SW480 (cell line): ENCODE measurements at regions not wholly inside any gene's neighbourhood (a gene's known extent, or its start where the extent isn't known, plus 50 kb on each side); places are given as distances from the start of the nearest gene placed in this dataset.

Source experiments
- DNase-seq: peaks from one replicate; pipeline ENCODE4 v3.0.0-alpha.2; 2016; ENCODE audit warnings: low spot score

DNA sequence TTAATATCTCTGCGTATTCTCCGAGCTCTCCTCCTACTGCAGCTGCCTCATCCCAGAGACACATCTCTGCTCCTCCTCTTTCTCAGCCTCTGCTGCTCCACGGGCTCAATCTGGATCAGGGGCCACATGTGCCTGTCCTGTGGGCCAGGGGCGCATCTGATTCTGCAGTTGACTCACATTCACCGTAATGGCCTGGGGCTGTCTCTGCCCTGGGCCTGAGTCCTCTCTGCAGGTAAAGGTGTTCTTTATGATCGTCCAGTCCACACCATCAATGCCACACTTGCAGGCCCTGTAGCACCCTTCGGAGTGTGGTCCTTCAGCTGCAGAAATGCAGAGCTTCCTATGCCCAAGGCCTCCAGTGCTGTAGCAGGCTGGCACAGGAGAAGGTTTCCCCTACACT, 154.5 kb downstream of the OAT start:
- no peak for DNase-seq

DNA sequence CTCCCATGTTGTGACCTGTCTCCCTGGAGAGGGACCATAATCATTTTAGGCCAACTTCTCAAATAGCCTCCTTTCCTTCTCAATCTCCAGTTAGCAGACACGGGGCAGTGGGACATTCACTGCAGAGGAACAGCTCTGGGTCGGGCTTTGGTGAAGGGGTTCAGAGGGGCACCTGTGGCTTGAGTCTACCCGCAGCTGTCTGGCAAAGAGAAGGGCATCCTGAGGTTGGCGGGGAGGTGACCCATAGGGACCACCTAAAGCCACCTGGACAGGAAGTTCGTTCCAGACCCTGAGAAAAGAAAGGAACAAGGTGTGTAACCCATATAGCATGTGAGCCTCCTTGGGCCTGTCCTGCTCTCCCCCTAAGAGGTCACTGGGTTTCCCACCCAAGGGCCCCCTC, 155.0 kb downstream of the OAT start:
- no peak for DNase-seq

DNA sequence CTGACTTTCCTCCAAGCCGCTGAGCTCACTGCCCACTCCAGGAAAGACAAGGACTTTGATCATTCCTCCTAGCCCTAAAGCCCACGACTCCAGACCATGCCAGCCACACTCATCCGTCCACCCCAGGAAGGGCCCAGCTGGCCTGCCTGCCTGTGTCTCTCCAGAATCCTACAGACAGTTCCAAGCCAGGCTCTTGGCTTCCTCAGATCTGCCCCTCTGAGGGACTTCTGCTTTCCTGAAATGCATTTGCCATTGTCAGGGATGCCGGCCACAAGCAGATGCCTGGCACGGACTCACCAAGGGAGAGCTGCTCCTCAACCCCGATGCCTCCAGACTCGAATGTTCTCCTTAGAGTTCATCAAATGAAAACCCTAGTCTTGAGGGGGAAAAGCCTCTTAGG, 155.8 kb downstream of the OAT start:
- no peak for DNase-seq

DNA sequence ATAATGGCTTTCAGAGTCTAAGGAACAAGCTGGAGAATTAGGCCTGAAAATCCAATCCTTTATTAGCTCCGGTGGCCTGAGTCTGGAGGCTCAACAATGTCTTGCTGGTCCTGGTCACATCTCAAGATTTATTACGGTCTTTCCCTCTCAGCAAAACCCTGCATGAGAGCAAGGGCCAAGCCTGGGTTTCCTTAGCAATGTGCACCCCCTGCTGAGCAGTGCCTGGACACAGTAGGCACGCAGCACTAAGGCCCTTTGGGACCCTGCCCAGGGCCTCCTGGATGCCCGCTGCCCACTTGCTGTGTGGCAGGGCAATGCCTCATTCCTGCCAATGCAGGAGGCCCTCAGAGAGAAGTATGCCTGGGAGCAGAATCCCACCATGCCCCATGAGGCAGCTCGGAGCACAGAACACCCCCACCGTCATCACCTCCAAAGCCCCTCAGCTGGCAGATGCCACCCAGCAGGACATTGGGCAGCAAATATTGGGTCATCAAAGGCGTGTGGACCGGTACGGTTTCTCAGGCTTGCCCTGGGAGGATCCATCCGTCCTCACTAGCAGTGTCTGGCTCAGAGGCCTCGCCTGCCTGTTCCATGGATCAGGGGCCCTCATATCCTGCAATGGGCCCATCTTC, 156.4 kb downstream of the OAT start:
- DNase-seq: no peak

DNA sequence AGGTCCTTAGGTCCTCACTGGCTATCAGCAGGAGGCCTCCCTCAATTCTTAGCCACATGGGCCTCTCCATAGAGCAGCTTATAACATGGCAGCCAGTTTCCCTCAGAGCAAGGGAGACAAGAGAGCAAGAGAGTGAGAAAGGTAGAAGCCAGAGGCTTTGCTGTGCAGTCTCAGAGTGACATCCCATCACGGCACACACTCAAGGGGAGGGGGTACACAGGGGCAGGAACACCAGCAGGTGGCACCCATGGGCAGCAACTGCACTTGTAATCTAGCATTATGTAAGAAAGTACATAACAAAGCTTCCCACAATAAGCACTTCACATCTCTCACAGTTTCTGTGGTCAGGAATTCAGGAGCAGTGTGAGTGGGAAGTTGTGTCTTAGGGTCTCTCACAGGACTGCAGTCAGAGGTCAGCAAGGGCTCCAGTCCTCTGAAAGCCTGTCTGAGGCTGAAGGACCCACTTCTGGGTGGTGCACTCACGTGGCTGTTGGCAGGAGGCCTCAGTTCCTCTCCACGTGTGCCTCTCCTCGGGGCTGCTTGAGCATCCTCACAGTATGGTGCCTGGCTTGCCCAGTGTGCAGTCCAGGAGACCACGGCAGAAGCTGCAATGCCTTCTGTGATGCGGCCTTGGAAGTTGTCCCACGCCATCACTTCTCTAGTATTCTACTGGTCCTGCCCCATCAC, 159.4 kb downstream of the OAT start:
- peak; percentile 2 for DNase-seq

DNA sequence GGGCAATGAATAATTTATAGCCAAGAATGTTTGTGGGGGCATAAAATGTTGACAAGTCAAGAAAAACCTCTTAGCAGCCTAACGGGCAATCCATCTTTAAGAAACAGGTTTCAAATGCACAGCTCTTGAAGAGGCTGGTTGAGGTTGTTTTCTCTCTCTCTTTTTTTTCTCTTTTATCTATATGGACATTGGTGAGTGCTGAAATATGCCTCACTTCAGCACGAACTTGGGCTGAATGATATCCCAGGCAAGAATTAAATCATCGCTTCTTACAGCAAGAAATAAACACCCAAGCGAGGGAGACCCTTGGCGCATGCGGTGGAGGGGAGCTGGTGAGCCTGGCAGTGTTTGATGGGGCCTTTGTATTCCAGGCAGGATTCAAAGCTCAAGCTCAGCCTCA, 160.9 kb downstream of the OAT start:
- no peak for DNase-seq

DNA sequence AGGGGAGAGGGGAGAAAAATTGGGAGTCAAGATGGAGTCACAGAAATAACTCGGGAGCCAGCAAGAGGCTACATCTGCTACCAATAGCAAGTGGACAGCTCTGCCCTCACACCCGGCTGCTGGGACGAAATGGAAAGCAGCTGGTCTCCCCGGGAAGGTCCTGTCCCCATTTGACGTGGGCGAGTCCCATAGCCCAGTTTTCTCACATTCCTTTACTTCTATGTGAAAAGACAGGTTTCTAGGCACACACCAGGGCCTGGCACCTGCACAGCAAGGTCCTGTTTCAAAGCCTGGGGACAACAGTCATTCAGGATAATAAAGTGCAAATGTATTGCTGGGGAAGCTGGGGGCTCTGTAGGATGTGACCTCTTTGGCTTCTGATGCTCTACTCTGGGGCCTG, 162.6 kb downstream of the OAT start:
- no peak for DNase-seq

DNA sequence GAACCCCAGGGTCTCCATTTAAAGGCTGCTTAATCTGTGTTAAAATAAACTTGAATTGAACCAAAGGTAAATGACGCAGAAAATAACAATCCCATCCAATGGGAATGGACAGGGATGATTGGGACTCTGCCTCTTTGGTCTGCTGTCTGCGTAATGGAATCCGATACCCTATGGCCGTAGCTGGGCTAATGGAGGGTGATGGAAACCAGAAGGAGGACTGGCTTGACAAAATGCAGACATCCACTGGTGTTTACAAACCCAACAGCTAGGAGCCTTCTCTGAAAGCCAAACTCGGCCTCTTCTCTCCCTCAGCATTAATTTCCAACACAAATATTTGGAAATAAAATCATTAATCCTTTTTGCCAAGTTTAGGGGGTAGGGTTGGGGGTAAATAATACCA, 162.2 kb upstream of the CHST15 start:
- DNase-seq: no peak

DNA sequence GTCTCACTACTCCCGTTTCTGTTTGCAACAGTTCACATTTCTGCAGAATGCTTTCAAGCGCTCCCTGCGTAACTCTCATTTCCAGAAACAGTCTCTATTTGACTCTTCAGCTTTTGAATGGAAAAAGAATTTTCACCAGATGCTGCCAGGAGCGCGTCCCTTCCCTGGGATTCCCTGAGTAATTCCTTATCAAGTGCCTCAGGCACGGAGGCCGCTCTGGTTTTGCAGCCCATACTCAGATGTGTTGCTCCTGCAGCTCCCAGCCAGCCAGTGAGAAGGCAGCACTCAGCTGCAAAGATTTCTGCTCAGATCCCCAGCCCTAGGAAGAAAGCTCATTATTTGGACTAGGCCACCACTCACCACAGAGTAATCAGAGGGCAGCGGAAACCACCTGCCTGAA, 161.1 kb upstream of the CHST15 start:
- no peak for DNase-seq

DNA sequence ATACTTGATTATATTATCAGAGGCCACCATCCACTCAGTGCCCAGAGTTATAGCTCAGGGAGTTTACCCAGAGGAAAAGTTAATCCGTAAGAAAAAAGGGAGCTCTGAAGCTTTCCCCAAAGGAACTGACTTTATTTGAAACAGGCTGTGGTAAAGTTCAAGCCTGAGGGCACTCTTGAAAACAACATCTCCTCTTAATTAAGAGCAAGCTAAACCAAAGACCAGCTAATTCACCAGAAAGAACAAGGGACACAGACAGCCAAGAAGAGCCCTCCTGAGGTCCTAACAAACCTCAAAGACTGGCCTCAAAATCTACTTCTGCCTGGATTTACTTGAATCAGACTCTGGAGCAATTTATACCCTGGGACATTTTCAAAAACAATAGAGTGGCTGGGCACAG, 159.6 kb upstream of the CHST15 start:
- no peak for DNase-seq

DNA sequence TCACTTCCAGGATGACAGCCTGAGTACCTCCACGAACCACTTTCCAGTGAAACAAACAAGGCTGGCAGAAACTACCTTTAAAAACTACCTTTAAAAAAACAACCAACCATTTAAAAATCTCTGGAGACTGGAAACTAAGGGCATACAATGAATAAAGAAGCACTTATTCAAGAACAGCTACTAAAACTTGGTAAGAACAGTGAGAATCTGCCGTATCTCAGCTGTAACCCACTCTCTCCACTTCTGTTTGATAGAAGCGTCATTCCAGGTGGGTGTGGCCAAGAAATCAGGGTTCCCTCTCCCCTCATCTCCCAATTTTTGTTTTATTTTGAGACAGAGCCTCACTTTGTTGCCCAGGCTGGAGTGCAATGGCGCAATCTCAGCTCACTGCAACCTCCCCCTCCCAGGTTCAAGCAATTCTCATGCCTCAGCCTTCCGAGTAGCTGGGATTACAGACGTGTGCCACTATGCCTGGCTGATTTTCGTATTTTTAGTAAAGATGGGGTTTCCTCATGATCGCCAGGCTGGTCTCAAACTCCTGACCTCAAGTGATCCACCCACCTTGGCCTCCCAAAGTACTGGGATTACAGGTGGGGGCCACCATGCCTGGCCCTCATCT, 158.8 kb upstream of the CHST15 start:
- DNase-seq: no peak

DNA sequence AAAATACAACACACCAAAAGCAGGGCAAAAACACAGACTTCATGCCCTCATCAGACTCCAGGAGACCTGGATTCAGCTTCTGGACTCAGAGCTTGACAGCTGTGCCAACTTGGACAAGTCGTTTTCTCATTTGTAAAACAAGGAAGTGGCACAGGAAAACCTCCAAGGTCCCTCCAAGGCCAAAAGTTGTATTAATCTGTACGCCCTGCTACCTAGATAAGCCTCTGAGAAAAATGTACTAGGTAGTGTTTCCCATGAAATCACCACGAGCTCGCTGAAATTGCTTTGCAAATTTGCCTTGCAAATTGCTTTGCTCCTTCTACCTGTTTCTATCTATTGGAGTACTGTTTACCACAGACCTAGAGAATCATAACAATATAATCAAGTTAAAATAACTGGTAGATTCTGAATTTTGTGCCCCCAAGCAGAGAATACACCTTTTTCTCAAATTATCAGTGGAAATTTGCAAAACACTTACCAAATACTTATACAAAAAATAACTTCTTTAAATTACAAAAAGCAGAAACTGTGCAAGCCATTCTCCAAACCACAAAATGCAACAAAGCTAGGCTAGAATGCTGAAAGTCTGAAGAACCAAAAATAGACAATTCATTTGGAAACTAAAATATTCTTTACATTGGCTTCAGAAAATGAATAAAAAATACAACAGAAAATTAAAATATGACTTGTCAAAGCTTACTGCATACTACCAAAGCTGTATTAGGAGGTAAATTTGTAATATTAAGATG, 158.1 kb upstream of the CHST15 start:
- no peak for DNase-seq

DNA sequence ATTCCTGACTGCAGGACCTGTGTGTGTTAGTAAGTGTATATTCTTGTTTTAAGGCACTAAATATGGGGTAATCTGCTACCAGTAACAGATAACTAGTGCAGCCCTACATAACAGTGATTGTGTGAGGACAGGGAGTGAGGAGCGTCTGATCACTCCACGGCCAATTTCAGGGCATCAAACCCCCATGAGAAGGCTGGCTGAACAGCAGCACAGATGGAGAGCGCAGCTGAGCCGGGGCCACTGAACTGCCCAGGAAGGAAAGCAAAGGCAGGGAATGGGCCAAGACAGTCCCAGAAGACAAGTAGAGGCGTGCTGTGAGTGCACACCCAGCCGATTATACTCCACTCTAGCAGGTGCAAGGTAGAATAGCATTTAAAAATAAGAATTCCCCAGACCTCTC, 157.1 kb upstream of the CHST15 start:
- no peak for DNase-seq

DNA sequence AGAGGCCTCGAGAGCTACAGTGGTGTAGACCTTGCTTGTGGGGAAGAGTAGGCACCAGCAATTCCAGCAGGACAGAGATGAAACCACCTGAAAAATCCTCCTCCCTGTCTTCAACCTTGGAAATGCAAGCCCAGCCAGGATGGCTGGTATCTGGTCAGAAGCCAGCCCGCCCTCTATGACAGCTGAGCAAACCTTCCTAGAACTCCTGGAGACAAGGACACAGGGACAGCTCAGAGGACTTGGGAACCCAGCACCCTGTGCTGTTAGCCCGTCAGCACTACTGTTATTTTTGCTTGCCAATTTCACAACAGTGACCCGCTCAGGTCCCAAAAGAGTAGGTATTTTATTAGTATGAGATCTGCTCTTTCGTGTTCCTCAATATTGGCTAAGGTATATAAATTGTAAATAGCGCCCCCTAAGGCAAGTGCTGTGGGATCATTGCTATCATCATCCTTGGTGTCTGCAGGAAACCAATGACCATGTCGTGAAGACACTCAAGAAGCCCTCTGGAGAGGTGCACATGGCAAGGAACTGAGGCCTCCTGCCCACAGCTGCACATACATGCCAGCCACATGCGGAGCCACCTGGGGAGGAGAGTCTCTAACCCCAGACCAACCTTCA, 156.5 kb upstream of the CHST15 start:
- no peak for DNase-seq

DNA sequence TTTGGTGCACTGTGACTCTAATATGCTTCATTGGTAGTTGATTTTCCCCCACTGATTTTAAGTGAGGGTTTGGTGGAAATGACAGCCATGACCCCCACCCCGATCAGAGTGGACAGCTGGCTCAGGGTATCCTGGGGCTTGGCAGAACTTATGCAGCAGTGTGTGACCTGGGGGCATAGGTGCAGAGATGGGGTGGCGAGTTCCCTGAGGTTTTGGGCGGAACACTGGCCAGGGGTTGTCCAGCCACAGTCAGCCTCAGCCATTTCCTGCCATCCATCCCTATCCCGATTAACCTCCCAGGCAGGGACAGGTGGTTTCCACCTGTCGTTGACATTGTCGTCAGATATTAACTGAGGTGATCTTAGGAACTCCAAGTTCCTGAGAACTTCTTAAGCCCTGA, 155.8 kb upstream of the CHST15 start:
- DNase-seq: no peak

DNA sequence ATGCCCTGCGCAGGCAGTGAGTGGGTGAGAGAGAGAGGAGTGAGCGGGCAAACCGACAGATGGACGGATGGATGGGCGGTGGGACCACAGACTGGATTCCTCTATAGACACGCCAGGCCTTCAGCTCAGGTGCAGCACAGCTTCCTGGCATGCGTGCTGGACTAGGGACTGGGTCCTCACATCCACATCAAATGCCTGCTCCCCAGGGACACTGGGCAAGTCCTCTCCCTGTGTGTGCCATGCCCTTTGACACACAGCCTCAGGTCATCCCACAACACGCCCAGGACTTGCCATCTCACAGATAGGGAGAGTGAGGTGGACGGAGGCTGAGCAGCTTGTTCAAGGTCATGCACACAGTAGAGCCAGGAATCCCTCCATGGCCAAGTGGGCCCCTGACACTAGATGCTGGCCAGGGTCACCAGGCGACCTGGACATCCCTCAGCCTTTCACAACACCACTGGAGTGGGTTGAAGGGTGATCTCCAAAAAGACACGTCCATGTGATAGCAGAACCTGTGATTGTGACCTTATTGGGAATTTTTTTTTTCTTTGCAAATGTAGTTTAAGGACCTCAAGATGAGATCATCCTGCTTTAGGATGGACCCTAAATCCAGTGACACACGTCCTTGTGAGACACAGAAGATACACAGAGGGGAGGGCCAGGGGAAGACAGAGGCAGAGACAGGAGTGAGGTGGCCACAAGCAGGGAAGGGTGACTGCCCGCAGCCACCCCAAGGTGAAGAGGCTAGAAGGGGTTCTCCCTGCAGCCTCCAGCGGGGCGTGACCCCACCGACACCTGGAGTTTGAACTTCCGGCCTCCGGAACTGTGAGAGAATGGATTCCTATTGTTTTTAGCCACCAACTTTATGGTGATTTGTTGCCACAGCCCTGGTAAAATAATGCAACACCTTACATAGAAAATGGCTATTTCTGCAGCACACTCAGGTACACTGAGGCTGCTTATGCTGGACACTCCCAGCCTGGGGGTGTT, 155.0 kb upstream of the CHST15 start:
- no peak for DNase-seq

DNA sequence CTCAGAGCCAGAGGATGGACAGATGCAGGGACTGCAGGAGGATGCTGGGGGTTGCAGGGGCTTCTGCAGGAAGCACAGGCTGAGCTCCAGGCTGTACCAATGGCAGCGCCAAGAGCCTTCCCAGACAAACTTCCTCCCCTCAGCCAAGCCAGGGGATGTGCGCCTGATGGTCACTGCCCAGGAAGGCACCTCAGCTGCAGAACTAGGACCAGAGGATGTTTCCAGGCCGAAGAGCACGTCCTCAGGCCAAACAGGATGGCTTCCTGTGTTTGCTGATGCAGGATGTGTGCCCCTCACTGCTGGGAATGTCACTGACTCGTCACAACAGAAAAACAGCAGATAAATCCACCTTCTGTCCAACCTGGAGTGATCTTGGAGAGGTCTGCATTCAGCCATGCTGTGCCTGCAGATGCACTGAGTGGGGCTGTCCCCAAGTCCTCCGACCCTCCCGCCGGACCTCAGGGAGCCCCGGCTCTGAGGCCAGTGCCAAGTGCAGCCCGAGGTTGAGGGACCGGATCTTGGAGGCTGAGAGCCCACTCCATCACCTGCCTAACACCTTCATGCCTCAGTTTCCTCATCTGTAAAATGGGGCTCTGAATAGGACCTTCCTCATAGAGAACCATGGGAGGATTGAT, 152.5 kb upstream of the CHST15 start:
- no peak for DNase-seq

DNA sequence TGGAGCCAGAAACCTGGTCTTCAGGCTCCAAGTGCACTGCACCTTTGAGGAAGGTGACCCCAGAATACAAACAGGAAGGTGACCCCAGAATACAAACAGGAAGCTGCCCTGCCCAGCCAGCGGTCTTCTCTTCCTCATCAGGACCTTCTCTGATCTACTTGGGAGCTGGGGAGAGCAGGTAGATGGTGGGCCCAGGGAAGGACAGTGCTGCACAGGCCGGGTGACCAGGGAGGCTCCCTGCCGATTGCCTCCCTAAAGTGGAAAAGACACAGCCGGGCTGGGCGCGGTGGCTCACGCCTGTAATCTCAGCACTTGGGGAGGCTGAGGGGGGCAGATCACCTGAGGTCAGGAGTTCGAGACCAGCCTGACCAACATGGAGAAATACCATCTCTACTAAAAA, 151.8 kb upstream of the CHST15 start:
- no peak for DNase-seq

DNA sequence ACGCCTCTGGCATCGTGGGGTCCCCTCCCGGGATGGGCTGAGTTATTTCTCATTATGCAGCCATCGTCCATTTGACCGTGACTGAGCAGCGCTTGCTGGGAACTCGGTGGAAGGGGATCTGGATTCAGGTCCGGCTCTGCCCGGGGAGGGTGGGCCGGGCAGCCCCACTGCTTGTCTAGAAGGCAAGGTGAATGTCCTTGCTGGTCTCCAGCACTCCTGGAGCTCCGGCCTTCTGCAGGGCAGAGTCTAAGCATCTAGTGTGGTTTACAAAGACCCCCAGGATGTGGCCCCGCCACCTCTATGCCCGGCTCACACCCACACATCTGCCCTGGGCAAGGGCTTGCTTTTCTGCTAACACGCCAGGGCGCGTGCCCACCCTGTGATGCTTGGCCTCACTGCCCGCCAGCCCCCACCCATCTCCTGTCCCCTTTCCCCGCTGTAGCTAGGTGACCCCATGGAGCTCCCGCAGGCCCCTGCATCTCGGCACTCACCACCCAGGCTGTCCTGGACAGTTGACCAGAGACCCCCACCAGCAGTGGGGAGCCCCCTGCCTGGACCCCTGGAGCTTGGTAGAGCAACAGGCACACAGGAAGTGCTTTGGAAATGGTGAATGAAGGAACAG, 151.0 kb upstream of the CHST15 start:
- DNase-seq: no peak

DNA sequence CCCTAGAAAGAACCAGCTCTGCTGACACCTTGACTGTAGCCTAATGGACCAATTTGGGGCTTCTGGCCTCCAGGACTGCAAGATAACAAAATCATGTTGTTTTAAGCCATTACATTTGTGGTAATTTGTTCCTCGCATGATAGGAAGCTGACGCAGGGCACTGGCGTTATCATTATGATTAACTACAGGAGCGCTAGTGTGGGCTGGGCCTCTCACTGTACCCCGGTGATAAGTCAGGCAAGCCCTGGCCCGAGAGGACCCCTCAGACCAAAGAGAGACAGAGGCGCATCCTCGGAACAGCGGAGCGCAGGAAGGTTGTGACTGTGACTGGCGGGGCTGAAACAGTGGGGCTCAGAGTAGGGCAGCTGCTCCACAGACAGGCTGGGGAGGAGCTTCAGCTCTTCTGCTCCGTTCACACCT, 150.3 kb upstream of the CHST15 start:
- no peak for DNase-seq
